GM12878 (cell line): ENCODE measurements at regions not wholly inside any gene's neighbourhood (a gene's known extent, or its start where the extent isn't known, plus 50 kb on each side); places are given as distances from the start of the nearest gene placed in this dataset.

Experiments
- ATAC-seq: fragments of 200-7000 bp; cut with Tn5 transposase; 3 replicates; pipeline ENCODE4 v1.9.1; 2020; ENCODE audit warnings: mild to moderate bottlenecking, moderate library complexity
- BruUV-seq: library from RNA; stranded (reverse); fragments of 400-500 nt; replicated peaks from 2 replicates; lab custom pipeline; 2021; lab: Mats Ljungman, UMichigan
- CTCF ChIA-PET: fragments of 300-600 bp; sonication (Branson Sonifier 250); formaldehyde crosslinking; extraction: SDS; loops from one replicate; lab custom pipeline; 2021; ENCODE audit warnings: inconsistent platforms; lab: Yijun Ruan, JAX
- POLR2A ChIA-PET: fragments of 350-600 bp; formaldehyde crosslinking; extraction: SDS; loops from one replicate; lab custom pipeline; 2021; ENCODE audit warnings: inconsistent platforms; lab: Charles Lee
- RAD21 ChIA-PET: fragments of 300-600 bp; sonication (Branson Sonifier 250); formaldehyde crosslinking; loops from one replicate; lab custom pipeline; 2023; ENCODE audit warnings: antibody characterized with exemption; ENCODE audit not compliant: unreplicated experiment; lab: Charles Lee
- SMC1A ChIA-PET: fragments of 300-600 bp; sonication (Branson Sonifier 250); formaldehyde crosslinking; loops from one replicate; lab custom pipeline; 2023; ENCODE audit not compliant: unreplicated experiment, uncharacterized antibody; lab: Charles Lee
- DNase-seq: peaks from one replicate; pipeline ENCODE4 v3.0.0-alpha.2; 2011; ENCODE audit warnings: low read depth, low spot score
- FAIRE-seq: peaks from 3 replicates; lab custom pipeline; 2011; peaks lifted over from hg19 to GRCh38; lab: Jason Lieb, UNC
- H2AFZ ChIP-seq: 2 replicates; pipeline ENCODE4 v1.6.0; 2011; ENCODE audit warnings: low read depth, low read length, control low read depth; ENCODE audit not compliant: control insufficient read depth
- H3K27ac ChIP-seq: 2 replicates; pipeline ENCODE4 v1.5.1; 2011; ENCODE audit warnings: control low read depth; ENCODE audit not compliant: control insufficient read depth, insufficient read depth
- H3K27me3 ChIP-seq, 2 experiments: replicated peaks in 1 of 2; 2 replicates each; pipeline versions ENCODE4 v1.6.0 to v1.6.1; 2011; ENCODE audit warnings: low read length in 1 of 2; ENCODE audit not compliant: control insufficient read depth in 2 of 2, insufficient read depth in 2 of 2
- H3K36me3 ChIP-seq, 2 experiments: 2 replicates each; pipeline ENCODE4 v1.5.1; 2011; ENCODE audit warnings: low read length in 1 of 2; ENCODE audit not compliant: control insufficient read depth in 2 of 2, insufficient read depth in 2 of 2
- H3K4me1 ChIP-seq: 2 replicates; pipeline ENCODE4 v1.6.1; 2011; ENCODE audit warnings: mild to moderate bottlenecking, low read length, moderate library complexity, mixed read lengths; ENCODE audit not compliant: control insufficient read depth, insufficient read depth
- H3K4me2 ChIP-seq: 2 replicates; pipeline ENCODE4 v1.6.0; 2011; ENCODE audit warnings: control low read depth; ENCODE audit not compliant: control insufficient read depth, insufficient read depth
- H3K4me3 ChIP-seq: fragments of 200-600 bp; sonication (generic); 2 replicates; pipeline ENCODE4 v1.5.1; 2016
- H3K79me2 ChIP-seq: 2 replicates; pipeline ENCODE4 v1.6.0; 2011; ENCODE audit warnings: low read length; ENCODE audit not compliant: control insufficient read depth, insufficient read depth
- H3K9ac ChIP-seq: 2 replicates; pipeline ENCODE4 v1.8.0; 2011; ENCODE audit warnings: low read length, control low read depth, mixed read lengths; ENCODE audit not compliant: control insufficient read depth, insufficient read depth
- H3K9me3 ChIP-seq: replicated peaks from 3 replicates; pipeline ENCODE4 v1.5.1; 2011; ENCODE audit warnings: mild to moderate bottlenecking, low read length; ENCODE audit not compliant: control insufficient read depth, insufficient read depth
- H4K20me1 ChIP-seq: 2 replicates; pipeline ENCODE4 v1.6.0; 2011; ENCODE audit not compliant: control insufficient read depth, insufficient read depth
- ATF7 ChIP-seq: fragments of 450-650 bp; IDR thresholded peaks from 2 replicates; pipeline ENCODE4 v1.6.1; 2016; ENCODE audit warnings: low read depth, mild to moderate bottlenecking
- E4F1 ChIP-seq: fragments of 450-650 bp; IDR thresholded peaks from 2 replicates; pipeline ENCODE4 v1.6.1; 2018; ENCODE audit warnings: borderline replicate concordance, mild to moderate bottlenecking; ENCODE audit not compliant: partially characterized antibody
- ESRRA ChIP-seq: IDR thresholded peaks from 2 replicates; pipeline ENCODE4 v1.6.1; 2012; ENCODE audit warnings: mild to moderate bottlenecking, low read length, improper control_type of control experiment
- IRF5 ChIP-seq: fragments of 450-650 bp; IDR thresholded peaks from 2 replicates; pipeline ENCODE4 v1.6.1; 2017; ENCODE audit warnings: borderline replicate concordance
- MEF2B ChIP-seq: fragments of 450-650 bp; IDR thresholded peaks from 2 replicates; pipeline ENCODE4 v1.6.1; 2018; ENCODE audit warnings: mild to moderate bottlenecking, moderate library complexity; ENCODE audit not compliant: partially characterized antibody, poor library complexity, severe bottlenecking
- NFYA ChIP-seq: IDR thresholded peaks from 2 replicates; pipeline ENCODE4 v1.6.1; 2011; ENCODE audit warnings: low read depth, mild to moderate bottlenecking, low read length, improper control_type of control experiment, borderline replicate concordance
- NFYB ChIP-seq: IDR thresholded peaks from 2 replicates; pipeline ENCODE4 v1.6.1; 2011; ENCODE audit warnings: low read depth, mild to moderate bottlenecking, low read length, improper control_type of control experiment, moderate library complexity; ENCODE audit not compliant: insufficient read depth
- NR2C2 ChIP-seq: IDR thresholded peaks from 2 replicates; pipeline ENCODE4 v1.6.1; 2011; ENCODE audit warnings: borderline replicate concordance, low read depth; ENCODE audit not compliant: control insufficient read depth, insufficient read length
- POLR2A ChIP-seq: IDR thresholded peaks from 2 replicates; pipeline ENCODE4 v1.6.1; 2011; ENCODE audit warnings: low read depth, mild to moderate bottlenecking, low read length
- RB1 ChIP-seq: fragments of 450-650 bp; formaldehyde crosslinking; IDR thresholded peaks from 2 replicates; pipeline ENCODE4 v1.6.1; 2017; ENCODE audit warnings: mild to moderate bottlenecking, borderline replicate concordance
- SMAD5 ChIP-seq: IDR thresholded peaks from 2 replicates; pipeline ENCODE4 v1.6.1; 2016; ENCODE audit warnings: antibody characterized with exemption, low read depth
- ZBTB33 ChIP-seq: fragments of 450-650 bp; IDR thresholded peaks from 2 replicates; pipeline ENCODE4 v1.6.1; 2017; ENCODE audit warnings: mild to moderate bottlenecking
- ZBTB40 ChIP-seq: fragments of 450-650 bp; IDR thresholded peaks from 2 replicates; pipeline ENCODE4 v1.6.1; 2016; ENCODE audit warnings: mild to moderate bottlenecking, moderate library complexity, borderline replicate concordance
- ZNF207 ChIP-seq: fragments of 450-650 bp; IDR thresholded peaks from 2 replicates; pipeline ENCODE4 v1.6.1; 2014; ENCODE audit warnings: antibody characterized with exemption, mild to moderate bottlenecking, borderline replicate concordance
- ZNF622 ChIP-seq: fragments of 450-650 bp; IDR thresholded peaks from 2 replicates; pipeline ENCODE4 v1.6.1; 2017; ENCODE audit warnings: mild to moderate bottlenecking, inconsistent platforms
- WGBS: methylation state at CpG from one replicate; pipeline ENCODE4 v1.1.6; 2016; ENCODE audit warnings: low lambda C conversion rate; ENCODE audit not compliant: insufficient replicate concordance, insufficient coverage; ENCODE audit errors: missing lambda C conversion rate; 5-methylcytosine and 5-hydroxymethylcytosine counted together
- in situ Hi-C: fragments of 300-500 bp; cut with MboI; formaldehyde crosslinking; loops from 9 replicates; pipeline ENCODE4 v1.14.3; 2018; ENCODE audit warnings: mixed read lengths
- intact Hi-C: fragments of 100-400 bp; cut with micrococcal nuclease; formaldehyde crosslinking; loops from one replicate; pipeline ENCODE4 v1.14.2; 2022; ENCODE audit not compliant: unreplicated experiment

- no peak for TF ChIP-seq ZBTB40
- TF ChIP-seq NFYA = no peak
- TF ChIP-seq ESRRA = no peak
- TF ChIP-seq E4F1 = no peak
- no peak for TF ChIP-seq NR2C2
- no peak for TF ChIP-seq ZNF622
- TF ChIP-seq SMAD5 = no peak
Observed at GRCh38 chr1:118711356-118711755, 276.8 kb downstream of the TBX15 start (continued).

GRCh38 chr1:118698911-118699310, 289.2 kb downstream of the TBX15 start:
- Histone ChIP-seq H3K79me2 (no peaks in the 10 kb centered on the region), H3K9ac (no peak overlapping the region), H3K36me3 (no peaks in the 10 kb centered on the region), H3K4me1 (no peaks in the 10 kb centered on the region), H3K27ac (no peak overlapping the region), H3K4me2 (no peak overlapping the region), H3K27me3 (no peaks in the 10 kb centered on the region), H3K9me3 (no peaks in the 10 kb centered on the region), H2AFZ (no peak overlapping the region), H4K20me1 (no peaks in the 10 kb centered on the region), H3K4me3 (no peak overlapping the region)
- ChIA-PET CTCF (no interaction called here), POLR2A (no interaction called here), RAD21 (no interaction called here), SMC1A (no interaction called here)
- FAIRE-seq (no peak), DNase-seq (no peak), ATAC-seq (no peak)
- WGBS = 8% methylated on average over 2 of the region's 2 CpGs
- in situ Hi-C loops (no loop called here), intact Hi-C loops (no loop called here)
- no TSS peak for BruUV-seq
- TF ChIP-seq MEF2B (no peak), IRF5 (no peak), ZNF207 (no peak), POLR2A (no peak), ATF7 (no peak), ZBTB33 (no peak), NFYB (no peak), RB1 (no peak)
